ENCODE measurements at regions not wholly inside any gene's neighbourhood (a gene's known extent, or its start where the extent isn't known, plus 50 kb on each side); places are given as distances from the start of the nearest gene placed in this dataset.

DNA sequence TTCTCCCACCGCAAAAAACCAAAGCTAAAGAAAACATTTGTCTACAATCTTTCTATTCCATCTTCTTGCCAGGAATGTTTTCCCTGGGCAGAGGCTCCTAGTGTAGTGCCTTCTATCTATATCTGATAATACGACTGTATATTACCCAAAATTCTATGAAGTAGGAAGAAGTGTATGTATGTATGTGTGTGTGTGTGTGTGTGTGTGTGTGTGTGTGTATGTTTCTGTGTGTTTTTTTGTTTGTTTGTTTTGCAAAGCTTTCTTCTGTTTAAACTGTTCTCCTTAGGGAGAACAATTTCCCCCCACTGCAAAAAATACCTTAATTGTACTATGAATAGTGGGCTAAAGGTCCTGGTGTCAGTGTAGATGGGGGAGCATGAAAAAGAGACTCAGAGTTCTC, 312.6 kb upstream of the CITED2 start:
- peaks cover 7% of the 10 kb centered on the region for H3K4me1 ChIP-seq
- TF ChIP-seq POLR2AphosphoS5 (IDR thresholded peaks at IDR 0.05) (no peak), POLR2A (IDR thresholded peaks at IDR 0.05) (no peak)
- no peak overlapping the region for H3K4me3 ChIP-seq
- WGBS: 63% methylated on average over 2 of the region's 2 CpGs
- no peaks in the 10 kb centered on the region for H3K36me3 ChIP-seq
- no peaks in the 10 kb centered on the region for H3K9me3 ChIP-seq
- no peak for DNase-seq (ENCODE audit: low spot score in 2 of 2)
- H3K27ac ChIP-seq: no peak overlapping the region
- H3K27me3 ChIP-seq: no peaks in the 10 kb centered on the region

DNA sequence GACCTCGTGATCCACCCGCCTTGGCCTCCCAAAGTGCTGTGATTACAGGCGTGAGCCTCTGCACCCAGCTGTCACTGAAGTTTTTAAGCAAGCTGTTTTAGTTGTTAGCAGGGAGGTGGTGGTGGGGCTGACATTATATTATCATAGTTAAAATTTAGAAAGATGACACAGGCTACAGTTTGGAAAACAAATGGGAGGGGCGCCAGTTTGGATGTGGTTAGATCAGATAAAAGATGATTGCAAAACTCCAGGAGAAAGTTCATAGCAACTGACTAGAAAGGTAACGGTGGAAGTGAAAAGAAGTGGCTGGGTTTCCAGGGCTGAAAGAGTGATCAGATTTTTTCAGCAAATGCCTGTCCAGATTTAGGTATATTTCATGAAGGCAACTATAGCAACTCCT, 311.9 kb upstream of the CITED2 start:
- H3K9me3 ChIP-seq: no peaks in the 10 kb centered on the region
- H3K4me1 ChIP-seq: peaks cover 7% of the 10 kb centered on the region
- H3K27ac ChIP-seq: no peak overlapping the region
- WGBS: 53% methylated on average over 5 of the region's 5 CpGs
- H3K36me3 ChIP-seq: no peaks in the 10 kb centered on the region
- no peak overlapping the region for H3K4me3 ChIP-seq
- no peaks in the 10 kb centered on the region for H3K27me3 ChIP-seq
- peak in 1 of 2 donors; percentile 67 for DNase-seq (ENCODE audit: low spot score in 2 of 2)
- no peak for TF ChIP-seq POLR2A (IDR thresholded peaks at IDR 0.05)
- no peak for TF ChIP-seq EP300 (IDR thresholded peaks at IDR 0.05)
- TF ChIP-seq, protein P1, sequence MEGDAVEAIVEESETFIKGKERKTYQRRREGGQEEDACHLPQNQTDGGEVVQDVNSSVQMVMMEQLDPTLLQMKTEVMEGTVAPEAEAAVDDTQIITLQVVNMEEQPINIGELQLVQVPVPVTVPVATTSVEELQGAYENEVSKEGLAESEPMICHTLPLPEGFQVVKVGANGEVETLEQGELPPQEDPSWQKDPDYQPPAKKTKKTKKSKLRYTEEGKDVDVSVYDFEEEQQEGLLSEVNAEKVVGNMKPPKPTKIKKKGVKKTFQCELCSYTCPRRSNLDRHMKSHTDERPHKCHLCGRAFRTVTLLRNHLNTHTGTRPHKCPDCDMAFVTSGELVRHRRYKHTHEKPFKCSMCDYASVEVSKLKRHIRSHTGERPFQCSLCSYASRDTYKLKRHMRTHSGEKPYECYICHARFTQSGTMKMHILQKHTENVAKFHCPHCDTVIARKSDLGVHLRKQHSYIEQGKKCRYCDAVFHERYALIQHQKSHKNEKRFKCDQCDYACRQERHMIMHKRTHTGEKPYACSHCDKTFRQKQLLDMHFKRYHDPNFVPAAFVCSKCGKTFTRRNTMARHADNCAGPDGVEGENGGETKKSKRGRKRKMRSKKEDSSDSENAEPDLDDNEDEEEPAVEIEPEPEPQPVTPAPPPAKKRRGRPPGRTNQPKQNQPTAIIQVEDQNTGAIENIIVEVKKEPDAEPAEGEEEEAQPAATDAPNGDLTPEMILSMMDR (IDR thresholded peaks at IDR 0.05): no peak
- no peak for TF ChIP-seq POLR2AphosphoS5 (IDR thresholded peaks at IDR 0.05)

DNA sequence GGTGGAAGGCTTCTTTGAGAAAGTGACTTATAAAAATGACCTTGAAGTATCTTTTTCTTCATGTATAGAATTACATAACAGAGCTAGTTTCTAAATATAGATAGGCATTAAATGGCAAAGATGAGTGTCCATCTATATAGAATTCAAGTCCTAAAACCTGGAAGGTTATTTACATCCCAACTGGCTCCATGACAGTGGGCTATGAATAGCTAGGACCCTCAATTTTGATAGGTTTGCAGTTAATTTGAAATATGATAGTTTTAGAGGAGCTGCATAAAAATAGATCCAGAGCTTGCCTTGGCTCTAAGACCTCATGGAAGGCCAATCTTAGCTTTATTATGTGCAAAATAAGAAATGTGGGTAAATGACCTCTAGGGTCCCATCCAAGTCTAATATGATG, 310.6 kb upstream of the CITED2 start:
- peaks cover 7% of the 10 kb centered on the region for H3K4me1 ChIP-seq
- H3K36me3 ChIP-seq: no peaks in the 10 kb centered on the region
- TF ChIP-seq, protein P1 (IDR thresholded peaks at IDR 0.05): no peak
- TF ChIP-seq EP300 (IDR thresholded peaks at IDR 0.05) (no peak), POLR2AphosphoS5 (IDR thresholded peaks at IDR 0.05) (no peak), POLR2A (IDR thresholded peaks at IDR 0.05) (no peak)
- H3K9me3 ChIP-seq: no peaks in the 10 kb centered on the region
- no peak overlapping the region for H3K4me3 ChIP-seq
- no peaks in the 10 kb centered on the region for H3K27me3 ChIP-seq
- no peak overlapping the region for H3K27ac ChIP-seq
- DNase-seq (ENCODE audit: low spot score in 2 of 2): no peak

DNA sequence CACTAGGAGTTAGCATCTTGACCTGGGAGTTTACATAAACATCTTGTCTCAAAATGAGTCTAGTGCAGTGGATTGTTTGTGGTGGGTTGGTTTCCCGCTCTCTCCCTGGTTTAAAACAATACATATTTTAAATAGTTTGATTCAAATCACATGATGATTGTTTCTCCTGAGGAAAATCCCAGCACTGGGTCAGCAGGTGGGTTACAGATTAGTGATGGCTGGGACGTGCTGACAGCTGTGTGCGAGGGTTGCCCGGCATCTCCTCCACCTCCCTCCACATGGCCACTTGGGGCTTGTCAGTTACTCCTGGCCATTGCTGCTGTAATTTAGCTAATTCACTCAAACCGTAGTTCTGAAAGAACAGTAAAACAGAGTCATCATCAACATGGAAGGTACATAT, 306.4 kb upstream of the CITED2 start:
- H3K27me3 ChIP-seq: no peaks in the 10 kb centered on the region
- no peak overlapping the region for H3K27ac ChIP-seq
- no peak for DNase-seq (ENCODE audit: low spot score in 2 of 2)
- no peaks in the 10 kb centered on the region for H3K9me3 ChIP-seq
- no peak overlapping the region for H3K4me3 ChIP-seq
- no peaks in the 10 kb centered on the region for H3K4me1 ChIP-seq
- TF ChIP-seq POLR2A (IDR thresholded peaks at IDR 0.05): no peak
- TF ChIP-seq, protein P1 (IDR thresholded peaks at IDR 0.05): no peak
- no peak for TF ChIP-seq EP300 (IDR thresholded peaks at IDR 0.05)
- no peak for TF ChIP-seq POLR2AphosphoS5 (IDR thresholded peaks at IDR 0.05)
- H3K36me3 ChIP-seq: no peaks in the 10 kb centered on the region
- 85% methylated on average over 5 of the region's 5 CpGs for WGBS

DNA sequence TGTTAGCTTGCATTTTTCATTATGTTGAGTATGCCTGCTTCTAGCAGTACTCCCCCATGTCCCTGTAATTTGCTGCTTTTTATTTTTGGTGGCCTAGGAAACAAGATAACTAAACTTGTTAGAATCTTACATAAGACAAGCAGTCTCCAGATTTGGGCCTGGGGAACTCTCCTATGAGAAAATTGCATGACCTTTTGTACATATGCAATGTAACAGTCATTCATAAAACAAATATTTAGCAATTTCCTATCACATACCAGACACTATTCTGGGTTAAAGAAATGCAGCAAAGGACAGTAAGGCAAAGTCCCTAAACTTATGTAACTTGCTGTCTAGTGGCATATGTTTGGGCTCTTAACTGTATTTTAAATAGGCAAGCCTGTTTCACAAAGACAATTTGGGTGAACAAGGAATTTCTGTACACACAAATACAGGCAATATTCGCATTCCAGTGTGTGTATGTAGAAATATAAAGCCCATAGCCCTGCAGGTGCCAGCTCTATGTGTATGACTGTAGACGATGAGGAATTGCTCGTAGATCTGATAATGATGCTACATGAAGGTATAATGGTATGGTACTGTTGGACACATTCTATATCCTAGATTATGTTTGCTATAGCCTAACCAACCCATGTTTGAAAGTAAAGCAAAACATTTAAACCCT, 305.2 kb upstream of the CITED2 start:
- 92% methylated on average over 3 of the region's 3 CpGs for WGBS
- DNase-seq (ENCODE audit: low spot score in 2 of 2): no peak
- Histone ChIP-seq H3K4me1 (no peaks in the 10 kb centered on the region), H3K36me3 (no peaks in the 10 kb centered on the region), H3K4me3 (no peak overlapping the region), H3K27ac (no peak overlapping the region), H3K27me3 (no peaks in the 10 kb centered on the region), H3K9me3 (no peaks in the 10 kb centered on the region)
- TF ChIP-seq, protein P1 (IDR thresholded peaks at IDR 0.05): no peak
- no peak for TF ChIP-seq POLR2A (IDR thresholded peaks at IDR 0.05)
- no peak for TF ChIP-seq EP300 (IDR thresholded peaks at IDR 0.05)
- no peak for TF ChIP-seq POLR2AphosphoS5 (IDR thresholded peaks at IDR 0.05)

DNA sequence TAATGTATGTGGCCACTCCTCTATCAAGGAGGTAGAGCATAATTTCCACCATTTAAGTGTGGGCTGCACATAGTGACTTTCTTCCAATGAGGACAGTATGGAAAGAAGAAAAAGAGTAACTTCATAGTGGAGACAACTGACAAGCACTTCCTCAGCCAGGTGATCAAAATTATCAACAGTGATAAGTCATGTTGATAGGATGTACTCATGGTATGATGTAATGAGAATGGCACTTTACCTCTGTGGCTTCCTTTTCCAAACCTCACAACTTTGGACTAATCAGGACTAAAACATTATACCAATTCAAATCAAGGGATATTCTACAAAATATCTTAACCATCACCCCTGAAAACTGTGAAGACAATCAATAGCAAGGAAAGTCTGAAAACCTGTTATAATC, 302.3 kb upstream of the CITED2 start:
- DNase-seq (ENCODE audit: low spot score in 2 of 2): no peak
- Histone ChIP-seq H3K9me3 (no peaks in the 10 kb centered on the region), H3K27ac (no peak overlapping the region), H3K27me3 (no peaks in the 10 kb centered on the region), H3K36me3 (no peaks in the 10 kb centered on the region), H3K4me1 (no peaks in the 10 kb centered on the region), H3K4me3 (no peak overlapping the region)
- TF ChIP-seq POLR2AphosphoS5 (IDR thresholded peaks at IDR 0.05) (no peak), EP300 (IDR thresholded peaks at IDR 0.05) (no peak), POLR2A (IDR thresholded peaks at IDR 0.05) (no peak)
- TF ChIP-seq, protein P1 (IDR thresholded peaks at IDR 0.05): no peak
